ENCODE measurements at regions not wholly inside any gene's neighbourhood (a gene's known extent, or its start where the extent isn't known, plus 50 kb on each side); places are given as distances from the start of the nearest gene placed in this dataset.

GRCh38 chr16:24463196-24463945 lies 76.0 kb upstream of the RBBP6 start (continued):
- 0 out of 2 replicates have a peak, but pooled peaks have one; percentile 39 for TF ChIP-seq FOXJ2 (tag; IDR thresholded peaks at IDR 0.05)
- TF ChIP-seq TOE1 (IDR thresholded peaks at IDR 0.05; ENCODE audit: borderline replicate concordance): peak; percentile 43; the same call in 1 of the 2 replicates
- TF ChIP-seq TOE1 (CRISPR knock-in tag; IDR thresholded peaks at IDR 0.05; ENCODE audit: borderline replicate concordance, low read depth): no peak
- no peak for TF ChIP-seq CREB5 (CRISPR knock-in tag; IDR thresholded peaks at IDR 0.05)
- TF ChIP-seq SOX6 (IDR thresholded peaks at IDR 0.05): peak; percentile 90
- peak; percentile 47; the same call in 1 of the 2 replicates for TF ChIP-seq STAT5A (IDR thresholded peaks at IDR 0.05; ENCODE audit: borderline replicate concordance, low read length)
- peak; percentile 82 for TF ChIP-seq MAFK (IDR thresholded peaks at IDR 0.05; ENCODE audit: low read length)
- TF ChIP-seq FOXO4 (CRISPR knock-in tag; IDR thresholded peaks at IDR 0.05): no peak
- peak; percentile 39; the same call in 1 of the 2 replicates for TF ChIP-seq MTA1 (IDR thresholded peaks at IDR 0.05; ENCODE audit: borderline replicate concordance)
- TF ChIP-seq TRIM28 (IDR thresholded peaks at IDR 0.05): no peak
- TF ChIP-seq PHB2 (IDR thresholded peaks at IDR 0.05; ENCODE audit: low read depth): no peak
- peak; percentile 85 for TF ChIP-seq ATF3 (IDR thresholded peaks at IDR 0.05)
- TF ChIP-seq ATF3 (CRISPR knock-in tag; conservative IDR thresholded peaks at IDR 0.05): no peak
- no peak for TF ChIP-seq ZNF449 (CRISPR knock-in tag; IDR thresholded peaks at IDR 0.05)
- peak; percentile 80 for TF ChIP-seq NCOR1 (IDR thresholded peaks at IDR 0.05)
- no peak for TF ChIP-seq MAX (CRISPR knock-in tag; IDR thresholded peaks at IDR 0.05)
- TF ChIP-seq CBX2 (IDR thresholded peaks at IDR 0.05; ENCODE audit: insufficient read depth, low read length, poor library complexity, severe bottlenecking): no peak
- no peak for TF ChIP-seq POLR2AphosphoS2 (IDR thresholded peaks at IDR 0.05; ENCODE audit: low read length)
- TF ChIP-seq CEBPG (CRISPR knock-in tag; IDR thresholded peaks at IDR 0.05): peak; percentile 74
- peak; percentile 25 to 75; a peak in 2 of 4 replicates for TF ChIP-seq CEBPG (tag; conservative IDR thresholded peaks at IDR 0.05 in 1 of 2, IDR thresholded peaks at IDR 0.05 in 1 of 2)
- no peak for TF ChIP-seq RBFOX2 (IDR thresholded peaks at IDR 0.05; ENCODE audit: low read depth, low read length)
- no peak for TF ChIP-seq ZNF830 (CRISPR knock-in tag; IDR thresholded peaks at IDR 0.05)
